ENCODE measurements at regions not wholly inside any gene's neighbourhood (a gene's known extent, or its start where the extent isn't known, plus 50 kb on each side); places are given as distances from the start of the nearest gene placed in this dataset.
A peak's percentile ranks its signal among the peaks of the same experiment; 100 is the strongest.

- Histone ChIP-seq H3K4me1 (ENCODE audit: control insufficient read depth in 1 of 2, insufficient read depth in 2 of 2, low read depth in 1 of 2, low read length in 1 of 2) (peaks cover 0 to 5% of the 10 kb centered on the region in 2 experiments; a peak in 2 of 4 replicates), H3K9ac (no peak overlapping the region), H4K20me1 (ENCODE audit: insufficient read depth) (no peaks in the 10 kb centered on the region), H2AFZ (ENCODE audit: low read depth) (no peak overlapping the region), H3K9me3 (no peaks in the 10 kb centered on the region), H3K4me3 (ENCODE audit: low read depth in 2 of 2, low read length in 1 of 2) (no peak overlapping the region), H3K36me3 (replicated peaks in 1 of 2; ENCODE audit: control insufficient read depth in 1 of 2, insufficient read depth in 2 of 2, low read length in 1 of 2) (no peaks in the 10 kb centered on the region), H3F3A (replicated peaks; ENCODE audit: insufficient read depth) (no peaks in the 10 kb centered on the region), H3K9me2 (no peaks in the 10 kb centered on the region), H3K27ac (ENCODE audit: low read depth in 2 of 2, low read length in 1 of 2) (no peak overlapping the region), H3K79me2 (ENCODE audit: insufficient read depth) (no peaks in the 10 kb centered on the region), H3K4me2 (no peak overlapping the region), H3K27me3 (ENCODE audit: insufficient read depth) (no peaks in the 10 kb centered on the region)
- CTCF ChIA-PET: interaction anchor here (0.8 to 1.3 kb wide), 2 partner anchors 320 to 594 kb away, joined by 3 read pairs; no protein-coding TSS in a partner anchor
- no peak for DNase-seq
- WGBS (ENCODE audit: low lambda C conversion rate): 86% methylated on average over 4 of the region's 4 CpGs
- POLR2A ChIA-PET: no interaction called here
- no peak for TF ChIP-seq USF1 (IDR thresholded peaks at IDR 0.05; ENCODE audit: borderline replicate concordance, low read depth)
- no peak for TF ChIP-seq RCOR1 (IDR thresholded peaks at IDR 0.05; ENCODE audit: low read length)
- TF ChIP-seq RAD21 (IDR thresholded peaks at IDR 0.05; ENCODE audit: low read length): peak; percentile 24; the same call in 1 of the 2 replicates
- no peak for TF ChIP-seq EP300 (IDR thresholded peaks at IDR 0.05; ENCODE audit: borderline replicate concordance in 1 of 2, low read depth in 1 of 2, low read length in 1 of 2)
- TF ChIP-seq SMC3 (IDR thresholded peaks at IDR 0.05; ENCODE audit: low read depth, low read length): no peak
- TF ChIP-seq FOSL2 (IDR thresholded peaks at IDR 0.05; ENCODE audit: borderline replicate concordance, low read depth): no peak
- no peak for TF ChIP-seq RFX5 (IDR thresholded peaks at IDR 0.05; ENCODE audit: low read length)
- no peak for TF ChIP-seq ZBTB33 (IDR thresholded peaks at IDR 0.05; ENCODE audit: borderline replicate concordance, low read depth)
Measured at GRCh38 chr3:67704322-67704721, 49.9 kb upstream of the SUCLG2 start.

Small RNAs in the stretch of these regions (small RNA-seq; reads per million reads assigned to genes)
- gene AC107626.1: 0 reads per million in 7 experiments
